GM20000 (cell line): ENCODE measurements at regions not wholly inside any gene's neighbourhood (a gene's known extent, or its start where the extent isn't known, plus 50 kb on each side); places are given as distances from the start of the nearest gene placed in this dataset.

Source experiments
- DNase-seq: peaks from one replicate; pipeline ENCODE4 v3.0.0; 2012; ENCODE audit warnings: low spot score
- CTCF ChIP-seq: IDR thresholded peaks from 2 replicates; pipeline ENCODE4 v1.5.1; 2012; ENCODE audit warnings: mild to moderate bottlenecking, control low read depth; ENCODE audit errors: extremely low read depth, missing control alignments

DNA sequence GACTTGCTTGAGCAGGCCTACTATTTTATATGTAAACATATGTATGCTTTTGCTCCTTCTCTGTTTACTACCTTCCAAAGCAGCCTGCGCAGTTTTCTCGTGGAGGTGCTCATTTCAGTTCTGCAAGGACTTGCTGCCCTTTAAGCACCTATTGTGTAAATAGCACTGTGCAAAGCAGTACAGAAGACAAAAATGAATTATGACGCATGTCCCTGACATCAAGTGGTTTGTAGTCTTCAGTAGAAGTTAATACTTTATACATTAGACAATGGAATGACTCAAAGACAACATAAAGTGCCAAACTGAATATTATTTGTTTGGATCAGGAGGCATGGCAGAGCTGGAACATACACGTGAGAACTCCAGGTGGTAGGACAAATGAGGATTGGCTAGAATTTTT lies 611.7 kb downstream of the LMO4 start:
- no peak for TF ChIP-seq CTCF
- no peak for DNase-seq

DNA sequence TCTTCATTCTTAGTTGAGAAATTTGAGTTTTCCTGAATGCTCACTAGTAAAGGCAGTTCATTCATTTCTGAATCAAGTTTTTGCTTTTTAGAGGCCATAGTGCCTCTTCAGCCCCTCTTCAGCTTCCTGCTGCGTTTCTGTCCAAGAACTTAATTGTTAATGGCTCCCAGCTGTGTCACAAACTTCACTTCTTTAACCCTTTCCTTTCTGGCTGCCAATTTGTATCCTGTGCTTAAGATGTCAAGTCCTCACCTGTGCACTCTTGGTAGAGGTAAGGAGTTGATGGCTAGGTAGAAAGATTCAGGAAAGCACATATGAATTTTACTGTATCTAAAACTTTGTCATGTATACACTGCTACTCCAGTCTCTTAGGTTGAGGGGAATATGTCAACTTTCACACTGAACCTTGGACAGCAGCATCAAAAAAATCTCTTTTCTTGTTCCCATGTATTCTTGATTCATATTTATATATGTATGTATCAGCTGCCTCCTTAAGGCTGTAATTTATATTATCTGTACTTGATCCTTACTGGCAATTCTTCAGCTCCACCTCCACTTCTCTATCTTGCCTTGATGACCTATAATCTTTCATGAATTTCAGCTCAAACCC lies 612.8 kb downstream of the LMO4 start:
- no peak for DNase-seq
- no peak for TF ChIP-seq CTCF

GRCh38 chr1:87942165-87942564 lies 613.5 kb downstream of the LMO4 start:
- TF ChIP-seq CTCF = no peak
- DNase-seq = no peak

DNA sequence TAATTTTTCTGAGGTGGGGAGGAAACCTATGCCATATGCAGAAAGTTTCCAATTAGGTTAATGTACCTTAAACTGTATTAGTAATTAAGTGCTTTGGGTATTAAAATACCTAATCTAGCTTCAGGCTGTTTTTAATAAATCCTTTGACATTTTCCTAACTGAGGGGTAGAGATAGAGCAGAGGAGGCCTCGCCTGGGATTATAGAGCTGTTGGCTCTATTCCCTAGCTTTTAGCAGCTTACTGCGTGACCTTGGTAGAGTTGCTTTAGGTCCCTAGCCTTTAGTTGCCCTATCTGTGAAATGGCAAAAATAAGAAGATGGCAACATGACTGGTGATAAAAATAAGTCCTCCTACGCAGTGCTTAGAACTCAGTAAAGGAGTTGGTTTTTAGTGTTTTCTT lies 621.0 kb downstream of the LMO4 start:
- no peak for TF ChIP-seq CTCF
- DNase-seq = no peak

DNA sequence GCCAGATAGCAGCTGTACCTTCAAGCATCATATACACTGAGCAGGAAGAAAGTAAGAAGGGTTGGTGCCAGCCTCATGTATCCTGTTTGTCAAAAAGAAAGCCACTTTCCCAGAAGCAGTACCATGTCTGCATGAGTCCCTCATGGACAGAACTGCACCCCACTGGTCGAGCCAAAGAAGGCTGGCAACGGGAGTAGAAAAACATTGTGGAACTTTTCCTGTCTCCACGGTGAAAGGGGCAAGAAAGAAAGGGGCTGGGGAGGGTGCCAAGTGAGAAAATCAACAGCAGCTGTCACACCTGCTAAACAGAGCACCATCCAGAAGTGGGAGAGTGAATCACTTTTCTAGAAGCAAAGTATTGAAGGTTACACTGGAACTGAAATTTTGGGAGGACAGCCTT lies 621.7 kb downstream of the LMO4 start:
- DNase-seq = no peak
- TF ChIP-seq CTCF = no peak

- DNase-seq = no peak
- TF ChIP-seq CTCF = no peak
Measured at GRCh38 chr1:87951409-87951808, 622.7 kb downstream of the LMO4 start.

GRCh38 chr1:87951852-87952251 lies 623.2 kb downstream of the LMO4 start:
- no peak for TF ChIP-seq CTCF
- DNase-seq = no peak
